Astrocyte of the spinal cord (primary cell): ENCODE measurements at regions not wholly inside any gene's neighbourhood (a gene's known extent, or its start where the extent isn't known, plus 50 kb on each side); places are given as distances from the start of the nearest gene placed in this dataset.

ENCODE experiments used
- DNase-seq: peaks from one replicate; pipeline ENCODE4 v3.0.0; 2011; ENCODE audit warnings: low read depth, low spot score
- H3K4me3 ChIP-seq: 2 replicates; pipeline ENCODE4 v1.5.1; 2011; ENCODE audit warnings: low read depth, mild to moderate bottlenecking, low read length, moderate library complexity
- CTCF ChIP-seq: IDR thresholded peaks from 2 replicates; pipeline ENCODE4 v1.5.1; 2012; ENCODE audit warnings: low read depth, mild to moderate bottlenecking, low read length, inconsistent platforms
- in situ Hi-C: cut with HindIII; loops from 2 replicates; pipeline ENCODE4 v1.10.0; 2017; ENCODE audit warnings: low sequenced_read_pairs

GRCh38 chr4:100722866-100723459 is 205.1 kb upstream of the EMCN start:
- H3K4me3 ChIP-seq, result no peak overlapping the region
- in situ Hi-C loops, result no loop called here
- TF ChIP-seq CTCF, result no peak
- DNase-seq, result no peak

- no peak overlapping the region for H3K4me3 ChIP-seq
- TF ChIP-seq CTCF, result no peak
- no peak for DNase-seq
- in situ Hi-C loops, result no loop called here
Measured at GRCh38 chr4:100722133-100722532, 204.3 kb upstream of the EMCN start.

GRCh38 chr4:100721490-100721889 is 203.7 kb upstream of the EMCN start:
- no peak overlapping the region for H3K4me3 ChIP-seq
- DNase-seq, result no peak
- no peak for TF ChIP-seq CTCF
- in situ Hi-C loops, result no loop called here

GRCh38 chr4:100721077-100721476 is 203.3 kb upstream of the EMCN start:
- in situ Hi-C loops, result no loop called here
- H3K4me3 ChIP-seq, result no peak overlapping the region
- DNase-seq, result no peak
- no peak for TF ChIP-seq CTCF

GRCh38 chr4:100716416-100716815 is 198.6 kb upstream of the EMCN start:
- TF ChIP-seq CTCF, result no peak
- in situ Hi-C loops, result no loop called here
- no peak overlapping the region for H3K4me3 ChIP-seq
- no peak for DNase-seq

- DNase-seq, result no peak
- in situ Hi-C loops, result no loop called here
- H3K4me3 ChIP-seq, result no peak overlapping the region
- no peak for TF ChIP-seq CTCF
Measured at GRCh38 chr4:100708776-100709175, 191.0 kb upstream of the EMCN start.

GRCh38 chr4:100707786-100708185 is 190.0 kb upstream of the EMCN start:
- TF ChIP-seq CTCF, result no peak
- in situ Hi-C loops, result no loop called here
- no peak overlapping the region for H3K4me3 ChIP-seq
- no peak for DNase-seq
